Glutamatergic neuron (in vitro differentiated cells): ENCODE measurements at regions not wholly inside any gene's neighbourhood (a gene's known extent, or its start where the extent isn't known, plus 50 kb on each side); places are given as distances from the start of the nearest gene placed in this dataset.

Experiments
- DNase-seq: peaks from one replicate; pipeline ENCODE4 v3.0.0; 2022
- H3K27ac Mint-ChIP-seq: one replicate; pipeline ENCODE4 v1.8.0; 2020; ENCODE audit warnings: mild to moderate bottlenecking, mixed read lengths, inconsistent platforms; ENCODE audit not compliant: unreplicated experiment
- H3K27me3 Mint-ChIP-seq: one replicate; pipeline ENCODE4 v1.8.0; 2020; ENCODE audit warnings: mild to moderate bottlenecking, moderate library complexity, mixed read lengths, inconsistent platforms; ENCODE audit not compliant: unreplicated experiment
- H3K36me3 Mint-ChIP-seq: one replicate; pipeline ENCODE4 v1.8.0; 2020; ENCODE audit warnings: mild to moderate bottlenecking, mixed read lengths, inconsistent platforms; ENCODE audit not compliant: unreplicated experiment
- H3K4me1 Mint-ChIP-seq: one replicate; pipeline ENCODE4 v1.8.0; 2020; ENCODE audit warnings: mild to moderate bottlenecking, low read depth, mixed read lengths, inconsistent platforms; ENCODE audit not compliant: unreplicated experiment
- H3K4me3 Mint-ChIP-seq: one replicate; pipeline ENCODE4 v1.8.0; 2020; ENCODE audit warnings: mild to moderate bottlenecking, mixed read lengths, inconsistent platforms; ENCODE audit not compliant: unreplicated experiment
- H3K9me3 Mint-ChIP-seq: one replicate; pipeline ENCODE4 v1.8.0; 2020; ENCODE audit warnings: mild to moderate bottlenecking, moderate library complexity, mixed read lengths, inconsistent platforms; ENCODE audit not compliant: unreplicated experiment
- TF ChIP-seq, protein P1 (sequence below): fragments of 200-600 bp; sonication (generic); IDR thresholded peaks from one replicate; pipeline ENCODE4 v1.5.0; 2021; ENCODE audit not compliant: partially characterized antibody, unreplicated experiment

DNA sequence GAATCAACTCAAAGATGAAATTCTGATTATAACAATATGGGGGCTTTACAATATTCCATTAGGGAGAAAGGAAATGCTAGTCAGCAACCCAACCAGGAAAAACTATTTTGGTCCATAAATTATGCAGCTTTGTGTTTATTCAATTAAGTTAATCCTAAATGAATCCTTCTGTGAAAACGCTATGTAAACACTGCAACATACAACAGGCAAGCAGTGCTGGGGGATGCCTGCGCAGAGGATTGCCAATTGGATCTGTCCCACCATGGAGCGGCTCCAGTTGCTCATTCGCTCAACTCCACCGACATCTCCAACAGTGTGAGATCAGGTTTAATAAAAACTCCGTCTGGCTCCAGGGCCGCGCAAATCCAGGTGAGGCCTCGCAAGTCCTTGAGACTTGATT is 290.5 kb upstream of the VEPH1 start:
- no peak overlapping the region for H3K27ac Mint-ChIP-seq
- no peaks in the 10 kb centered on the region for H3K36me3 Mint-ChIP-seq
- TF ChIP-seq, protein P1, sequence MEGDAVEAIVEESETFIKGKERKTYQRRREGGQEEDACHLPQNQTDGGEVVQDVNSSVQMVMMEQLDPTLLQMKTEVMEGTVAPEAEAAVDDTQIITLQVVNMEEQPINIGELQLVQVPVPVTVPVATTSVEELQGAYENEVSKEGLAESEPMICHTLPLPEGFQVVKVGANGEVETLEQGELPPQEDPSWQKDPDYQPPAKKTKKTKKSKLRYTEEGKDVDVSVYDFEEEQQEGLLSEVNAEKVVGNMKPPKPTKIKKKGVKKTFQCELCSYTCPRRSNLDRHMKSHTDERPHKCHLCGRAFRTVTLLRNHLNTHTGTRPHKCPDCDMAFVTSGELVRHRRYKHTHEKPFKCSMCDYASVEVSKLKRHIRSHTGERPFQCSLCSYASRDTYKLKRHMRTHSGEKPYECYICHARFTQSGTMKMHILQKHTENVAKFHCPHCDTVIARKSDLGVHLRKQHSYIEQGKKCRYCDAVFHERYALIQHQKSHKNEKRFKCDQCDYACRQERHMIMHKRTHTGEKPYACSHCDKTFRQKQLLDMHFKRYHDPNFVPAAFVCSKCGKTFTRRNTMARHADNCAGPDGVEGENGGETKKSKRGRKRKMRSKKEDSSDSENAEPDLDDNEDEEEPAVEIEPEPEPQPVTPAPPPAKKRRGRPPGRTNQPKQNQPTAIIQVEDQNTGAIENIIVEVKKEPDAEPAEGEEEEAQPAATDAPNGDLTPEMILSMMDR, result no peak
- H3K4me3 Mint-ChIP-seq, result no peak overlapping the region
- no peak for DNase-seq
- H3K4me1 Mint-ChIP-seq, result peaks cover 6% of the 10 kb centered on the region
- H3K27me3 Mint-ChIP-seq, result no peaks in the 10 kb centered on the region
- H3K9me3 Mint-ChIP-seq, result peaks cover 2% of the 10 kb centered on the region

DNA sequence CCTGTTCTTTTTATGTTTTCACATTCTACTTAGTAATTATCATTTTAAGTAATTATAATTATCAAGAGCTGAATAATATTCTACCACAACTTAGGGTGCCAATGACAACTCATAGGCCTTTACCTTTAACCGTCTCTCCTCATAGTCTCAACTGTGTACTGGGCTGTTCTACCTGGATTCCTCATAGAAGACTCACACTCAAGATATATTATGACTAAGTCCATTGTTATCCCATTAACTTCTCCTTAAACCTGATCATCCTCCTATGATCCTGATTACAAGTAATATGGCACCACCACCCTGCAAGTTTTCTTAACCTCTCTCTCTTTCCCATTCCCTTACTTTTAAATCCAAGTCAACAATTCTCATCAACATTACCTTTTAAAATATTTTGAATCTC is 285.9 kb upstream of the VEPH1 start:
- Mint-ChIP-seq H3K4me3 (no peak overlapping the region), H3K27me3 (no peaks in the 10 kb centered on the region), H3K36me3 (no peaks in the 10 kb centered on the region), H3K9me3 (peaks cover 2% of the 10 kb centered on the region), H3K27ac (no peak overlapping the region), H3K4me1 (peaks cover 6% of the 10 kb centered on the region)
- DNase-seq, result no peak
- TF ChIP-seq, protein P1, result no peak

DNA sequence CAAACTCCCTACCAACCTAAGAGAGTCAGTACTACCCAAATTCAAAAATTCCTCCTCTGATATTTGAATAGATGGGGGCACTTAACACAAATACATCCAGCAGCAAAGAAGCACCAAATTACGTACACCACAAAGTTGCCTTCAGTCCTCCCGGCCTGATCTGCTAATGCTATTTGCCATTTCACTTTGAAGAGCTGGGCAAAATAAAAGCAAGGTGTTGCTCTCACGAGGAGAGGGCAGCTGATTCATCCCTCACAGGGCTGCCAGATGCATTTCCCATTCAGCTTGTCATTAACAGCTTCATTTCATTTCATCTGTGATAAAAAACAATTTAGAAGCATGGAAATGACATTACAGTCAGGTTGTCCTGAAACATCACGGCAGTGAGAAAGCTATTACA is 283.4 kb upstream of the VEPH1 start:
- TF ChIP-seq, protein P1, result no peak
- Mint-ChIP-seq H3K4me3 (no peak overlapping the region), H3K27me3 (no peaks in the 10 kb centered on the region), H3K36me3 (no peaks in the 10 kb centered on the region), H3K27ac (no peak overlapping the region), H3K9me3 (peaks cover 3% of the 10 kb centered on the region), H3K4me1 (no peaks in the 10 kb centered on the region)
- no peak for DNase-seq

DNA sequence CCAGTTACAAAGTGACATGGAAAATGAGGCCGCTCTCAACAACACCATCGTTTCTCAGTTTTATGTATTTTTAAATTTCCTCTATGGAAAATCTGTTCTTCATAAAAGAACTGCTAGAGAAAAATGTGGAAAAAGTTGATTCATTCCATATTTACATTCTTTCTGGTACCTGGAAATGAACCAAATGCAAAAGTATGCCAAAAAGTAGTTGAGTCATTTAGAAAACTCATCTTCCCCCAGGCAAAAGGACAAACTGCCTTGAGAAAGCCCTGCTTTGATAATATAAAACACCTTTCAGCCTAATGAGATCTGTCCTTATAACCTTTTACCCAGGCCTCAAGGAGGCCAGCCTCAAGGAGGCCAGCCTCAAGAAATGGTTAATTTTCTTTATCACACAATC is 283.0 kb upstream of the VEPH1 start:
- no peaks in the 10 kb centered on the region for H3K4me1 Mint-ChIP-seq
- no peak overlapping the region for H3K27ac Mint-ChIP-seq
- H3K9me3 Mint-ChIP-seq, result peaks cover 3% of the 10 kb centered on the region
- no peaks in the 10 kb centered on the region for H3K36me3 Mint-ChIP-seq
- no peaks in the 10 kb centered on the region for H3K27me3 Mint-ChIP-seq
- no peak for DNase-seq
- TF ChIP-seq, protein P1, result no peak
- no peak overlapping the region for H3K4me3 Mint-ChIP-seq

DNA sequence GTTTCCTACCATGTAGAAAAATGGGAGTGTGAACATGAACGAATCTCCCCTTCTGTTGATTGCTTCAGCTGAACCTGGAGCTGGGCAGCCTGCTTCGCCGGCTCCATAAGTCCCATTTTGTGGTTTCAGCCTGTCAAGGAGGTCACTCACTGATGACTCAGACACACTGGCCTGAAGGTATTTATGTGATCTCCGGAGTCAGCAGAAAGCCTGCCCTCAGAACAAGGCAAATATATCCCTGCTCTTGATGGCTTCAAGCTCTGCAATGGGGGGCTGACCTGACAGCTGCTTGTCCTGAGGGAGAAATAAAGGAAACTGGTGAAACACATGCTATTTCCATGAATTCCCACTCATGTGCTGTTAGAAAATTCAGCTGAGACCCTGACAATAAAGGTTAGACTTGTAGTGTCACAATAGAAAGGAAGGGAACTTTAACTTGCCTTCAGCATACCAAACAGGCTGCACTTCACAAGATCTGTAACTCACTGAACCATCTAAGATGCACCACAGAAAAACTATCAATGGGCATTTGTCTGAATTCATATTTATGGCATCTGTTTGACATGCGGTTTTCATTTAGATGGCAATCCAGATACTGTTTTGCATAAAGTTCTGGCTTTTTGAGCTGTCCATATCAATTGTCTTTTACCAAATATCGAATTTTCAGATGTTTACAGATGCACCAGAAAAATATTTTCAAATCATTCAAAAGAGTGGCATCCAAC is 282.0 kb upstream of the VEPH1 start:
- H3K4me3 Mint-ChIP-seq, result no peak overlapping the region
- no peak overlapping the region for H3K27ac Mint-ChIP-seq
- peaks cover 3% of the 10 kb centered on the region for H3K9me3 Mint-ChIP-seq
- H3K4me1 Mint-ChIP-seq, result no peaks in the 10 kb centered on the region
- no peaks in the 10 kb centered on the region for H3K36me3 Mint-ChIP-seq
- no peak for DNase-seq
- H3K27me3 Mint-ChIP-seq, result no peaks in the 10 kb centered on the region
- TF ChIP-seq, protein P1, result no peak
